IMR-90 (cell line): ENCODE measurements at regions not wholly inside any gene's neighbourhood (a gene's known extent, or its start where the extent isn't known, plus 50 kb on each side); places are given as distances from the start of the nearest gene placed in this dataset.

Experiments used
- ATAC-seq: fragments of 200-7000 bp; cut with Tn5 transposase; 2 replicates; pipeline ENCODE4 v1.9.1; 2020; ENCODE audit warnings: low read depth, mild to moderate bottlenecking, moderate library complexity
- BruUV-seq: library from RNA; stranded (reverse); fragments of 400-500 nt; replicated peaks from 2 replicates; lab custom pipeline; 2021; lab: Mats Ljungman, UMichigan
- CTCF ChIA-PET: fragments of 300-600 bp; formaldehyde crosslinking; extraction: SDS; loops from one replicate; lab custom pipeline; 2021; ENCODE audit warnings: antibody characterized with exemption; lab: Yijun Ruan, JAX
- POLR2A ChIA-PET: fragments of 300-600 bp; sonication (Branson Sonifier 250); formaldehyde crosslinking; loops from one replicate; lab custom pipeline; 2022; ENCODE audit warnings: antibody characterized with exemption; ENCODE audit not compliant: unreplicated experiment; lab: Charles Lee
- DNase-seq: peaks from one replicate; pipeline ENCODE4 v3.0.0; 2013
- H2AFZ ChIP-seq: replicated peaks from 2 replicates; pipeline ENCODE3; 2013; ENCODE audit warnings: low read length, mild to moderate bottlenecking; ENCODE audit not compliant: poor library complexity
- H2AK5ac ChIP-seq: 2 replicates; pipeline ENCODE4 v1.6.1; 2013; ENCODE audit warnings: low read depth, low read length, inconsistent platforms
- H2AK9ac ChIP-seq: replicated peaks from 2 replicates; pipeline ENCODE3; 2013; ENCODE audit warnings: mild to moderate bottlenecking, low read depth, low read length, moderate library complexity; ENCODE audit not compliant: poor library complexity
- H2BK120ac ChIP-seq: 2 replicates; pipeline ENCODE4 v1.6.1; 2013; ENCODE audit warnings: low read depth, low read length, inconsistent platforms
- H2BK15ac ChIP-seq: 3 replicates; pipeline ENCODE4 v1.6.1; 2013; ENCODE audit warnings: low read depth, low read length, inconsistent platforms
- H2BK20ac ChIP-seq: 2 replicates; pipeline ENCODE4 v1.6.1; 2013; ENCODE audit warnings: low read depth, mild to moderate bottlenecking, inconsistent platforms, low read length, moderate library complexity
- H2BK5ac ChIP-seq: 2 replicates; pipeline ENCODE4 v1.6.1; 2013; ENCODE audit warnings: mild to moderate bottlenecking, low read depth, low read length, inconsistent platforms; ENCODE audit not compliant: poor library complexity, severe bottlenecking
- H3K14ac ChIP-seq: replicated peaks from 2 replicates; pipeline ENCODE4 v1.6.1; 2013; ENCODE audit warnings: low read depth, low read length, inconsistent platforms
- H3K18ac ChIP-seq: 2 replicates; pipeline ENCODE4 v1.6.1; 2013; ENCODE audit warnings: low read depth, low read length, control low read depth
- H3K23ac ChIP-seq: 2 replicates; pipeline ENCODE4 v1.6.1; 2013; ENCODE audit warnings: low read depth, low read length, inconsistent platforms
- H3K27ac ChIP-seq: 2 replicates; pipeline ENCODE4 v1.5.1; 2013; ENCODE audit warnings: mild to moderate bottlenecking, control low read depth, low read length; ENCODE audit not compliant: insufficient read depth
- H3K27me3 ChIP-seq: 2 replicates; pipeline ENCODE4 v1.6.1; 2013; ENCODE audit warnings: low read length; ENCODE audit not compliant: control insufficient read depth, insufficient read depth
- H3K36me3 ChIP-seq: 2 replicates; pipeline ENCODE4 v1.6.1; 2013; ENCODE audit warnings: low read length, mixed read lengths; ENCODE audit not compliant: control insufficient read depth, insufficient read depth
- H3K4ac ChIP-seq: 2 replicates; pipeline ENCODE4 v1.6.1; 2013; ENCODE audit warnings: low read depth, low read length, inconsistent platforms
- H3K4me1 ChIP-seq: 2 replicates; pipeline ENCODE4 v1.6.1; 2013; ENCODE audit warnings: low read length, mixed read lengths; ENCODE audit not compliant: control insufficient read depth, insufficient read depth
- H3K4me2 ChIP-seq: 2 replicates; pipeline ENCODE4 v1.6.1; 2013; ENCODE audit warnings: low read depth, mild to moderate bottlenecking, control low read depth, low read length, moderate library complexity
- H3K4me3 ChIP-seq: 2 replicates; pipeline ENCODE4 v1.5.1; 2013; ENCODE audit warnings: low read depth, mild to moderate bottlenecking, control low read depth, low read length, moderate library complexity; ENCODE audit not compliant: insufficient read depth
- H3K56ac ChIP-seq: 2 replicates; pipeline ENCODE4 v1.6.1; 2013; ENCODE audit warnings: low read length, inconsistent platforms; ENCODE audit not compliant: insufficient read depth; ENCODE audit errors: extremely low read depth
- H3K79me1 ChIP-seq, 2 experiments: 2 replicates each; pipeline ENCODE4 v1.6.1; 2013; ENCODE audit warnings: low read length in 2 of 2, inconsistent platforms in 1 of 2, low read depth in 1 of 2
- H3K9ac ChIP-seq: 2 replicates; pipeline ENCODE4 v1.6.1; 2013; ENCODE audit warnings: low read depth, low read length, control low read depth
- H3K9me1 ChIP-seq: 2 replicates; pipeline ENCODE4 v1.6.1; 2013; ENCODE audit warnings: low read length, inconsistent platforms; ENCODE audit not compliant: insufficient read depth
- H3K9me3 ChIP-seq: 2 replicates; pipeline ENCODE4 v1.6.1; 2013; ENCODE audit warnings: low read length; ENCODE audit not compliant: control insufficient read depth, insufficient read depth
- H4K20me1 ChIP-seq: 2 replicates; pipeline ENCODE4 v1.6.1; 2013; ENCODE audit warnings: low read length, inconsistent platforms; ENCODE audit not compliant: insufficient read depth
- H4K5ac ChIP-seq: 2 replicates; pipeline ENCODE4 v1.6.1; 2013; ENCODE audit warnings: mild to moderate bottlenecking, low read depth, low read length, control low read depth
- H4K8ac ChIP-seq, 2 experiments: 2 replicates each; pipeline ENCODE4 v1.6.1; 2013; ENCODE audit warnings: low read depth in 2 of 2, low read length in 2 of 2, control low read depth in 1 of 2, inconsistent platforms in 1 of 2
- H4K91ac ChIP-seq: 2 replicates; pipeline ENCODE4 v1.6.1; 2013; ENCODE audit warnings: low read depth, low read length, inconsistent platforms; ENCODE audit not compliant: insufficient read depth
- MAFK ChIP-seq: IDR thresholded peaks from 2 replicates; pipeline ENCODE4 v1.6.1; 2012; ENCODE audit warnings: low read depth, low read length, improper control_type of control experiment
- MAZ ChIP-seq: IDR thresholded peaks from 2 replicates; pipeline ENCODE4 v1.6.1; 2012; ENCODE audit warnings: low read depth, mild to moderate bottlenecking, low read length, improper control_type of control experiment, moderate library complexity, borderline replicate concordance
- RCOR1 ChIP-seq: IDR thresholded peaks from 2 replicates; pipeline ENCODE4 v1.6.1; 2012; ENCODE audit warnings: mild to moderate bottlenecking, low read length, improper control_type of control experiment; ENCODE audit not compliant: insufficient replicate concordance
- SMC3 ChIP-seq: fragments of 150-350 bp; IDR thresholded peaks from 2 replicates; pipeline ENCODE4 v1.6.1; 2016; ENCODE audit warnings: low read depth, mild to moderate bottlenecking, antibody characterized with exemption, low read length, moderate library complexity
- whole genome bisulfite sequencing, 2 experiments: methylation state at CpG; one replicate each; pipeline versions ENCODE4 v1.1.5 to v1.1.7; 2013; ENCODE audit warnings: missing lambda C conversion rate in 2 of 2; ENCODE audit not compliant: insufficient read length in 1 of 2; ENCODE audit errors: extremely low coverage in 2 of 2; 5-methylcytosine and 5-hydroxymethylcytosine counted together
- dilution Hi-C: fragments of 300-500 bp; cut with HindIII; formaldehyde crosslinking; loops from one replicate; pipeline ENCODE4 v1.14.3; 2018; ENCODE audit warnings: low sequenced_read_pairs; ENCODE audit not compliant: unreplicated experiment
- in situ Hi-C: fragments of 300-500 bp; cut with MboI; formaldehyde crosslinking; loops from 3 replicates; pipeline ENCODE4 v1.14.3; 2019; ENCODE audit warnings: low sequenced_read_pairs, inconsistent platforms, mixed read lengths
- intact Hi-C: fragments of 100-400 bp; cut with micrococcal nuclease; formaldehyde crosslinking; loops from 2 replicates; pipeline ENCODE4 v1.10.0; 2022

GRCh38 chr21:27369978-27370571 lies 403.2 kb upstream of the ADAMTS5 start:
- H2BK5ac ChIP-seq, result no peak overlapping the region
- no peak overlapping the region for H3K23ac ChIP-seq
- no peaks in the 10 kb centered on the region for H4K20me1 ChIP-seq
- no peak overlapping the region for H2AK9ac ChIP-seq
- intact Hi-C loops (no loop called here), in situ Hi-C loops (no loop called here), dilution Hi-C loops (no loop called here)
- H4K8ac ChIP-seq, result 0 out of 4 replicates have a peak overlapping the region, but pooled peaks of 1 of the 2 experiments have one; percentile 13
- H3K4me1 ChIP-seq, result peaks cover 11% of the 10 kb centered on the region; the same call in 1 of the 2 replicates
- ChIA-PET POLR2A (no interaction called here), CTCF (interaction anchor here (1.2 kb wide), 1 partner anchor 18 kb away, joined by 3 read pairs; no protein-coding TSS in a partner anchor)
- no CpG with 5 or more reads among the region's 3 CpGs for WGBS, 2 experiments
- no peaks in the 10 kb centered on the region for H3K9me3 ChIP-seq
- ATAC-seq, result no peak
- no peak overlapping the region for H3K4me3 ChIP-seq
- peak overlapping the region; percentile 30; the same call in 1 of the 3 replicates for H2BK15ac ChIP-seq
- no peak overlapping the region; the same call in 1 of the 2 replicates for H4K5ac ChIP-seq
- no peak overlapping the region for H3K56ac ChIP-seq
- peak overlapping the region; percentile 65; the same call in 1 of the 2 replicates for H2AK5ac ChIP-seq
- peak overlapping the region; percentile 76 for H3K4ac ChIP-seq
- H3K14ac ChIP-seq, result no peak overlapping the region
- peak overlapping the region; percentile 42 for H4K91ac ChIP-seq
- no peaks in the 10 kb centered on the region for H3K79me1 ChIP-seq
- H3K18ac ChIP-seq, result peak overlapping the region; percentile 46; the same call in 1 of the 2 replicates
- no peak overlapping the region for H3K27ac ChIP-seq
- no peak overlapping the region for H2AFZ ChIP-seq
- no peak overlapping the region for H3K9ac ChIP-seq
- no TSS peak for BruUV-seq
- no peaks in the 10 kb centered on the region for H3K27me3 ChIP-seq
- H3K4me2 ChIP-seq, result no peak overlapping the region
- H2BK20ac ChIP-seq, result peak overlapping the region; percentile 1; the same call in 1 of the 2 replicates
- no peak for DNase-seq
- TF ChIP-seq SMC3 (no peak), MAFK (no peak), MAZ (no peak), RCOR1 (no peak)
- H3K9me1 ChIP-seq, result peaks cover 5% of the 10 kb centered on the region; the same call in 1 of the 2 replicates
- H3K36me3 ChIP-seq, result no peaks in the 10 kb centered on the region
- peak overlapping the region; percentile 0; the same call in 1 of the 2 replicates for H2BK120ac ChIP-seq
